ENCODE measurements at regions not wholly inside any gene's neighbourhood (a gene's known extent, or its start where the extent isn't known, plus 50 kb on each side); places are given as distances from the start of the nearest gene placed in this dataset.

DNA sequence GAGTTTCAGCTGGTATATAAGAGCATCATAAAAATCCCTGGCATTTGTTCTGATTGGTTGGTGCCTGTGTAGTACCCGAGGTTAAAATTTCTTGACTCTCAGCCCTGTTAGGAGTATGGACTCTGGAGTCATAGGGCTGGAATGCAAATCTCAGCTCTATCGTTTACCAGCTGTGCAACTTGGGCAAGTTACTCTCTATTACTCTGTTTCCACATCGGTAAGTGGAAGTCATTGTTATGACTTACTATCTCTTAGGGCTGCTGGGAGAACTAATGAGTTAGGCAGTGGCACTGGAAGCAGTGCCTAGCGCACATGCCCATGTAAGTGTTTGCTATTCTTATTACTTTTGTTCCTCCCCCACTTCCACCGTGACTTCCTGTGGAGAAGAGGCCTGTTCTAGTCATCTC is 141.6 kb downstream of the BOD1 start:
- no peak overlapping the region for H3K27ac ChIP-seq (ENCODE audit: low read length)
- H4K20me1 ChIP-seq (ENCODE audit: low read length) = no peaks in the 10 kb centered on the region
- H3K36me3 ChIP-seq (ENCODE audit: low read depth, low read length) = no peaks in the 10 kb centered on the region
- H3K9me2 ChIP-seq (replicated peaks; ENCODE audit: low read length) = no peaks in the 10 kb centered on the region
- H2AFZ ChIP-seq (ENCODE audit: low read length) = no peak overlapping the region
- no peaks in the 10 kb centered on the region for H3K79me2 ChIP-seq (ENCODE audit: low read length)
- no peaks in the 10 kb centered on the region for H3K9me3 ChIP-seq (ENCODE audit: low read length)
- TF ChIP-seq CTCF (conservative IDR thresholded peaks at IDR 0.05; ENCODE audit: low read depth, low read length) (no peak), EZH2phosphoT487 (IDR thresholded peaks at IDR 0.05; ENCODE audit: borderline replicate concordance, low read length) (no peak), EZH2 (IDR thresholded peaks at IDR 0.05; ENCODE audit: low read length, unreplicated experiment) (no peak)
- POLR2A ChIA-PET (ENCODE audit: unreplicated experiment) = no interaction called here
- no peak overlapping the region for H3K4me3 ChIP-seq (ENCODE audit: low read length)
- peaks cover 23% of the 10 kb centered on the region for H3K4me1 ChIP-seq (ENCODE audit: insufficient read depth, low read length)
- H3F3A ChIP-seq (ENCODE audit: low read length, unreplicated experiment) = no peaks in the 10 kb centered on the region
- DNase-seq (peak; percentile 22), ATAC-seq (no peak)
- no peak overlapping the region for H3K4me2 ChIP-seq (ENCODE audit: low read length)
- H3K9ac ChIP-seq (ENCODE audit: low read length) = no peak overlapping the region
- intact Hi-C loops (cut with micrococcal nuclease) = loop anchor here (5.0 kb wide), 2 partner anchors 92 to 143 kb away; no protein-coding TSS in a partner anchor
- no peaks in the 10 kb centered on the region for H3K27me3 ChIP-seq (ENCODE audit: low read length)
- no TSS peak for BruUV-seq (replicated peaks)
- CTCF ChIA-PET = no interaction called here

GRCh38 chr5:173473288-173473687 is 143.2 kb downstream of the BOD1 start:
- peak overlapping the region; percentile 88 for H3K27ac ChIP-seq (ENCODE audit: low read length)
- peak; percentile 39 for ATAC-seq
- TF ChIP-seq EZH2phosphoT487 (IDR thresholded peaks at IDR 0.05; ENCODE audit: borderline replicate concordance, low read length) (no peak), EZH2 (IDR thresholded peaks at IDR 0.05; ENCODE audit: low read length, unreplicated experiment) (no peak), CTCF (conservative IDR thresholded peaks at IDR 0.05; ENCODE audit: low read depth, low read length) (no peak)
- peak; percentile 79 for DNase-seq
- peak overlapping the region; percentile 41 for H3K4me2 ChIP-seq (ENCODE audit: low read length)
- POLR2A ChIA-PET (ENCODE audit: unreplicated experiment) = interaction anchor here (0.6 kb wide), 1 partner anchor 36 kb away, joined by 5 read pairs; no protein-coding TSS in a partner anchor
- intact Hi-C loops (cut with micrococcal nuclease) = loop anchor here (5.0 kb wide), 2 partner anchors 94 to 141 kb away; no protein-coding TSS in a partner anchor
- no peak overlapping the region for H3K4me3 ChIP-seq (ENCODE audit: low read length)
- no peaks in the 10 kb centered on the region for H3K79me2 ChIP-seq (ENCODE audit: low read length)
- H3K9me2 ChIP-seq (replicated peaks; ENCODE audit: low read length) = no peaks in the 10 kb centered on the region
- no peak overlapping the region for H2AFZ ChIP-seq (ENCODE audit: low read length)
- no peaks in the 10 kb centered on the region for H3F3A ChIP-seq (ENCODE audit: low read length, unreplicated experiment)
- CTCF ChIA-PET = interaction anchor here (1.4 kb wide), 1 partner anchor 16 kb away, joined by 5 read pairs; no protein-coding TSS in a partner anchor
- H3K9ac ChIP-seq (ENCODE audit: low read length) = peak overlapping the region; percentile 67
- no peaks in the 10 kb centered on the region for H3K9me3 ChIP-seq (ENCODE audit: low read length)
- H4K20me1 ChIP-seq (ENCODE audit: low read length) = no peaks in the 10 kb centered on the region
- H3K27me3 ChIP-seq (ENCODE audit: low read length) = no peaks in the 10 kb centered on the region
- peaks cover 23% of the 10 kb centered on the region for H3K4me1 ChIP-seq (ENCODE audit: insufficient read depth, low read length)
- no peaks in the 10 kb centered on the region for H3K36me3 ChIP-seq (ENCODE audit: low read depth, low read length)
- no TSS peak for BruUV-seq (replicated peaks)

DNA sequence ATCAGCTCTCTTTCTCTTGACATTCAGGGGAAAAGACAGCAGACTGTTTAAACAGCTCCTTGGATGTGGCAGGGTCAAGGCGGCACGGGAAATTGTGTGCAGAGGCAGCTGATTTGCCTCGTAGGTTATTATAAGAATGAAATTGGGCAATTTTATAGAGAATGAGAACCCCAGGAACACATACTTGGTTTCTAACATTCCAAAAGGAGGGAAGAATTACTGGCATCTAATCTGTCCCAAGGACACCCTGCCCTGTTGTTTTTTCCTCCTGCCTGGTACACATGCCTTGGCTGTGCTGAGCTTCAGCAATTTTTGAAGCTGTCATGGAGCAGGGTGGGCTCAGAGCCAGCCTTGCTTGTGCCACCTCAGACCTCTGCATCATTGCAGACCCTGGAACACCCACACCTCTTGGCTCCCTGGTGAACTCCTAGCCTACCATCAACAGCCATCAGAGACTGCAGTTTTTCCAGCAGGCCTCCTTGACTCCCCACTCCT is 143.6 kb downstream of the BOD1 start:
- no peaks in the 10 kb centered on the region for H3K9me2 ChIP-seq (replicated peaks; ENCODE audit: low read length)
- intact Hi-C loops (cut with micrococcal nuclease) = loop anchor here (1.0 to 5.0 kb wide), 4 partner anchors 18 to 141 kb away; no protein-coding TSS in a partner anchor
- H2AFZ ChIP-seq (ENCODE audit: low read length) = no peak overlapping the region
- CTCF ChIA-PET = interaction anchor here (0.8 to 1.4 kb wide), 2 partner anchors 16 to 18 kb away, joined by 3 to 5 read pairs; no protein-coding TSS in a partner anchor
- TSS peak; percentile 69 for BruUV-seq (replicated peaks)
- POLR2A ChIA-PET (ENCODE audit: unreplicated experiment) = interaction anchor here (0.5 to 0.6 kb wide), 2 partner anchors 36 to 143 kb away, joined by 5 to 6 read pairs; no protein-coding TSS in a partner anchor
- ATAC-seq (peak; percentile 5), DNase-seq (no peak)
- H3K9ac ChIP-seq (ENCODE audit: low read length) = peak overlapping the region; percentile 67
- H3K36me3 ChIP-seq (ENCODE audit: low read depth, low read length) = no peaks in the 10 kb centered on the region
- no peaks in the 10 kb centered on the region for H3K79me2 ChIP-seq (ENCODE audit: low read length)
- peaks cover 23% of the 10 kb centered on the region for H3K4me1 ChIP-seq (ENCODE audit: insufficient read depth, low read length)
- no peaks in the 10 kb centered on the region for H4K20me1 ChIP-seq (ENCODE audit: low read length)
- no peaks in the 10 kb centered on the region for H3K27me3 ChIP-seq (ENCODE audit: low read length)
- H3F3A ChIP-seq (ENCODE audit: low read length, unreplicated experiment) = no peaks in the 10 kb centered on the region
- TF ChIP-seq CTCF (conservative IDR thresholded peaks at IDR 0.05; ENCODE audit: low read depth, low read length) (no peak), EZH2 (IDR thresholded peaks at IDR 0.05; ENCODE audit: low read length, unreplicated experiment) (no peak), EZH2phosphoT487 (IDR thresholded peaks at IDR 0.05; ENCODE audit: borderline replicate concordance, low read length) (no peak)
- no peak overlapping the region for H3K4me3 ChIP-seq (ENCODE audit: low read length)
- H3K9me3 ChIP-seq (ENCODE audit: low read length) = no peaks in the 10 kb centered on the region
- H3K4me2 ChIP-seq (ENCODE audit: low read length) = peak overlapping the region; percentile 41
- peak overlapping the region; percentile 88 for H3K27ac ChIP-seq (ENCODE audit: low read length)

All from PC-3 (cell line).